Panc1 (cell line): ENCODE measurements at regions not wholly inside any gene's neighbourhood (a gene's known extent, or its start where the extent isn't known, plus 50 kb on each side); places are given as distances from the start of the nearest gene placed in this dataset.

Source experiments
- CTCF ChIP-seq: fragments of 450-650 bp; IDR thresholded peaks from 2 replicates; pipeline ENCODE4 v1.5.1; 2017; ENCODE audit warnings: mild to moderate bottlenecking
- POLR2AphosphoS5 ChIP-seq: IDR thresholded peaks from 2 replicates; pipeline ENCODE4 v1.6.1; 2012; ENCODE audit warnings: mild to moderate bottlenecking, low read depth, low read length, moderate library complexity
- REST ChIP-seq, 2 experiments: IDR thresholded peaks; 2 replicates each; pipeline ENCODE4 v1.6.1; 2011 to 2012; ENCODE audit warnings: low read depth in 2 of 2, control low read depth in 1 of 2, low read length in 1 of 2, mild to moderate bottlenecking in 1 of 2, moderate library complexity in 1 of 2; ENCODE audit not compliant: insufficient read depth in 1 of 2
- TCF7L2 ChIP-seq: IDR thresholded peaks from 2 replicates; pipeline ENCODE4 v1.6.1; 2011; ENCODE audit warnings: mild to moderate bottlenecking, low read depth, low read length, inconsistent platforms

GRCh38 chr15:95168152-95168551 lies 936.8 kb downstream of the MCTP2 start:
- no peak for TF ChIP-seq CTCF
- no peak for TF ChIP-seq POLR2AphosphoS5
- no peak for TF ChIP-seq REST (IDR thresholded peaks at IDR 0.05; ENCODE audit: insufficient read depth in 1 of 2, low read depth in 2 of 2, low read length in 1 of 2)
- no peak for TF ChIP-seq TCF7L2
